Activated T-helper 9 cell treated with anti-CD3 and anti-CD28 coated beads, Interleukin-2, amount 50 U/mL, for 16 hours (primary cell): ENCODE measurements at regions not wholly inside any gene's neighbourhood (a gene's known extent, or its start where the extent isn't known, plus 50 kb on each side); places are given as distances from the start of the nearest gene placed in this dataset.

Experiments used
- DNase-seq: peaks from one replicate; pipeline ENCODE4 v3.0.0-alpha.2; 2020; ENCODE audit warnings: low read depth

DNA sequence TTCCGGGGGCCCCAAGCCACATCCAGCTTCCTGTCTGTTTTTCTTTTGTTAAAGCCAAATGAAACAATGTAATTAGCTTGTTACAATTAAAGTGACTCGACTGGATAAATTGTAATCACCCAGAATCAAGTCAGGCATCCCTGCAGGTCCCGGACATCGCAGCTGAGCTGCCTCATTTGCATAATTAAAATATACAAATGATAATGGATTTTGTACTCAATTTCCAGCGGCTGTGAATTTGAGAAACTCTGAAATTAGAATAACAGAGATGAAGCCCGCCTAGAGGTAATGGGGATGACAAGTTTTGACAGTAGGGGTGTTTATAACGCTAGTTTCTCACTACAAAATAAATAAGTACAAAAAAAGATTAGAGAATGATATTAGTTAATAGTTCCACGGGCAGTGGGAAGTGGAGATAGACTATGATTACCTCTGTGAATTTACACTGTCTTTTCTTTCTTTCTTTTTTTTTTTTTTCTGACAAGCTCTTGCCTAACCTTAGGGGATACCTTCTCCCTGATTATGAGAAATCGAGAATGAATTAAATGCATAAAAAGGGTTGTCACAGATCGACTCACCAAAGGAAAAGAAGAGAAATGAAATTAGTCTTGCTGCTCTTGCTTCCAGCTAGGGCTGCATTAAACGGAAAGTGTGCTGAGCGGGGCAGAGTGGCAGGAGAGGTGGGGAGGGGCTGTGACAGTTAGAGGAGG is 82.6 kb upstream of the SKOR2 start:
- no peak for DNase-seq

DNA sequence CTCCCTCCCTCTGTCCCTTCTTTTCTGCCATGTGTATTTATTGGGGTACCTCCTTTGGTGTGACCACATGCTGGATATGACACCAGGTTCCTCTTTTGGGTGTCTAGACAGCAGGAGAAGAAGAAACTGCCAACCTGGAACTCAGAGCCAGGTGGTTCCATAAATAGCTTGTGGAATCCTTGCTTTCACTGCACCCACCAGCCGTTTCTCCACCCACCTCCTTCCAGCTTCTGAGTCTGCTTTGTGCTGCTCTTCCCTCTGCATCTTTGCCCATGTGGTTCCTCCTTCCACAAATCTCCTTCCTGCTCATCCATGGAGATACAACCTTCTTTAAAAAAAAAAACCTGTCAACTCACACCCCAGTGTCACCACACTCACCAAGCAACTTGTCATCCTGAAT is 80.2 kb upstream of the SKOR2 start:
- no peak for DNase-seq

DNA sequence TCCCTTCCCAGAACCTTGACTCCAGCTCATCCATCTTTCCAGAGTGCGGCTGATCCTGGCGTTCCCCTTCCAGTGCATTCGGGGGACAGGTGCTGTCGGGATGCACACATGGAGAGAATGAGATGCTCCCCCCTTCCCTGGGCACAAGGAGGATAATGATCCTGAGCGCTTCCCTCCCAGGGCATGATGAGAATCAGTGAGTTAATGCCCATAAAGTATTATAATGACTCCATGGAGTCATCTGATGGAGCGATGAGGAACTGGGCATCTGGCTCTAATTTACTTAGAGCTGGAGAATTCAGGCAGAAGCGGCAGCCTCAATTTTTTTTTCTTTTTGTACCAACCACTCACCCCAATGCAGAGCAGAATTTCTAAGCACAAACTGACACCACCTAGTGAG is 79.6 kb upstream of the SKOR2 start:
- DNase-seq: no peak

DNA sequence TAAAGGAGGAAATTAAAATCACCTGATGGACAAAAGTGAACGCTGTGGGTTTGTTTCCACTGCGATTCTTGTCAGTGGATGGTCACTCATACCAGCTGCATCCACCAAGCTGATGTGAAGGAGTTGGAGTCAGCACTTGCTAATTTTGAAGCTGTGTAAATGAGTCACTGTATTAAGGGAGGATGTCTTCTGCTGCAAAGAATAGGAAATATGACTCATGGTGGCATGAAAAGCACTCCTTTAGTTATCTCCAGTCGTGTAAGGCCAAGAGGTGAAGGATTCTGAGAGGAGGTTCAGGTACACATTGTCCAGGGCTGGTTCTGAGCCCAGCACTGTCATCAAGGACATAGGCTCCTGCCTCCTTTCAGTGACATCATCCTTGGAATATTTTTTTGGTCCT is 71.7 kb upstream of the SKOR2 start:
- DNase-seq: no peak

DNA sequence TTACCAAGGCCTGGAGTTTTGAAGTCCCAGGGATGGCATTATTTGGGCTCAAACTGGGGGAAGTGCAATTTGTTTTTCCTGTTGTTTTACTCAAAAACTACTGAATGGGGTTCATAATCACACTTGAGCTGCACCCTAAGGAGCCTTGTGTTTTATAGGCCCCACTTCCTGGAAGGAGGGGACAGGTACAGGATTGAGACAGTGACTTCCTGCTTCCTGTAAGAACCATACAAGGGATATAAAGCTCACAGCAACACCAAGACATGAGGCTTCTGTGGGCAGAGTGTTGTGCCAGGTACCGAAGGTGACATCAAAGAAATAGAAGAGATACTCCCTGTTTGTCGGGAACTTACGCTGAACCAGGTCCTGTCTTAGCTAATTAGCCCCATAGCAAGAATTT is 70.4 kb upstream of the SKOR2 start:
- DNase-seq: no peak

DNA sequence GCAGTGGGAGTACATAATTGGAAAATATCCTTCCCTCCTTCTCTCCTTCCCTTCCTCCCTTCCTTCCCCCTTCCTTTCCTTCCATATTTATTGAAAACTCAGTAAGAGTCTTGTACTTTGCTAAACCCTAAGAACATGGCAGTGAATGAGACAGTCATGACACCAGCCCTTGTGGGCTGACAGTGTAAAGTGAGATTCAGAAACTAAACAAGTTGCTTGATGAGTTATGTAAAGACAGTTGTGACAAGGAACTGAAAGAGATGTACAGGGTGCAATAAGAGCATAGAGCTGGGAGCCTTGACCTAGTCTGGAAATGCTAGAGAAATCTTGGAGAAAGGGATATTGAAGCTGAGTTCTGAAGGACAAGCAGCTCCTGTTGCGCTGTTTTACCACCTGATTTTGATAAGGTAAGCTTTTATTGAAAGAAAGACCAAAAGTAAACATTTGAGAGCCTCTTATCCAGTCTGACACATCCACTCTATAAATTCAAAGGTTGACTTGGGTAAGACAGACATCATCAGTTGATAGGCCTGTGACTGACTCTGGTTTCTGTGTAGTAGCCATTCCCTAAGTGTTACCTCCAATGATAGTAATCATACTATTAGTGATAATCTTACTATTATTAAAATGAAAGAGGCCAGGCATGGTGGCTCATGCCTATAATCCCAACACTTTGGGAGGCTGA is 66.5 kb upstream of the SKOR2 start:
- DNase-seq: no peak

DNA sequence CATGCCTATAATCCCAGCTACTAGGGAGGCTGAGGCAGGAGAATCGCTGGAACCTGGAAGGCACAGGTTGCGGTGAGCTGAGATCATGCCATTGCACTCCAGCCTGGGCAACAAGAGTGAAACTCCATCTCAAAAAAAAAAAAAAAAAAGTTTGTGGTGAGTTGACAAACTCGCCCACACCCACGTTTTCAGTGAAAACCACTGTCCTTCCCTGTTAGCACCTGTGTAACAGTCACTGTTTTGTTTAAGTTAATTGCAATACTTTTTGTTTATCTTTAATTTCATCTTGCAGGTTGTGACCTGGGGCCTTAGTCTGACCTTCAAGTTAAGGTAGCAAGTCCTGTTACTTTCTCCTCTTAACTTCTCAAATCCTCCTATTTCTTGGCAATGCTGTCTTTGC is 65.5 kb upstream of the SKOR2 start:
- DNase-seq: no peak

DNA sequence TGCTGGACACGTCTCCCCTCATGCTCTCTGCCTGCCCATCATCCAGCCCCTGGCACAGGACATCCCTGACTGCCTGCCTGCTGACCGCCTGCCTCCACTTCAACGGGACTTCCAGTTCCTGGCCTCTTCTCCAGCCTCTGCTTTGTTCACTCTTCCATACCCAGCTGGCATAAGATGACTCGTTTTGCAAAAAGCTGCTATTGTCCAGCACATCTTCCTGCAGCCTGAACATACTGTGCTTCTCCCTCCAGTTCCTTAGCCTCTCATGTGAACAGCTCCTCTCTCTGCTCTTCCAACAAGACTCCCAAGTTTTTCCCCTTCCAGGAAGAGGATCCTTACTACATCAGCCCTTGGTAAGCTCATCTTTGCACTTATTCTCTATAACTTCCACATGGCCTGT is 62.4 kb upstream of the SKOR2 start:
- DNase-seq: no peak

DNA sequence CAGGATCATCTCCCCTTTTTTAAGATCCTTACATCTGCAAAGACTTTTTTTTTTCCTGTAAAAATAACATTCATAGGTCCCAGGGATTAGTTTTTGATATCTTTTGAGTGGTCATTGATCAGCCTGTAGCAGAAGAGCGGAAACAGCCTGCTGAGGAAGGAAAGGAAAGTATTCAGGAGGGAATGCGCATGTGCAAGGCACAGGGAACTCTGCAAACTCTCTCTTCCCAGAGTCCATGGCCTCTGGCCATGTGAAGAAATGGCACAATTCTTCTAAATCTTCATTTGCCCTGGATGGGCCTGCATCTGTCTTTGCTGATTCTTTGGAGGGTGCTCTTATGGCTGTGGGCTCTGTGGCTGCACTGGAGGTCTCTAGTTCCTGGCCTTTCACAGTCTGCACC is 60.1 kb upstream of the SKOR2 start:
- DNase-seq: no peak
